ENCODE measurements at regions not wholly inside any gene's neighbourhood (a gene's known extent, or its start where the extent isn't known, plus 50 kb on each side); places are given as distances from the start of the nearest gene placed in this dataset.

GRCh38 chr3:144287001-144287400 is 315.4 kb downstream of the DIPK2A start:
- intact Hi-C loops (cut with DNase I, micrococcal nuclease): no loop called here
- no peak for TF ChIP-seq CTCF (IDR thresholded peaks at IDR 0.05)
- no peak overlapping the region for H3K4me3 Mint-ChIP-seq
- CTCF ChIA-PET: no interaction called here
- Histone ChIP-seq H3K4me3 (ENCODE audit: low read length) (no peak overlapping the region), H3K27ac (ENCODE audit: low read depth in 1 of 2, low read length in 2 of 2) (no peak overlapping the region), H3K9me3 (ENCODE audit: control insufficient read depth in 1 of 2, insufficient read depth in 1 of 2, low read length in 2 of 2) (no peaks in the 10 kb centered on the region), H3K36me3 (ENCODE audit: insufficient read depth, low read length) (no peaks in the 10 kb centered on the region), H3K4me1 (ENCODE audit: insufficient read depth, low read length) (no peaks in the 10 kb centered on the region), H3K27me3 (ENCODE audit: control insufficient read depth in 1 of 2, insufficient read depth in 2 of 2, low read length in 2 of 2) (no peaks in the 10 kb centered on the region)
- POLR2A ChIA-PET: no interaction called here
- DNase-seq: no peak
- H3K36me3 Mint-ChIP-seq (ENCODE audit: low read depth): no peaks in the 10 kb centered on the region
- ATAC-seq (ENCODE audit: poor library complexity): no peak
- H3K27me3 Mint-ChIP-seq: peaks cover 4% of the 10 kb centered on the region
- H3K27ac Mint-ChIP-seq: no peak overlapping the region
- H3K4me1 Mint-ChIP-seq (ENCODE audit: low read depth): no peaks in the 10 kb centered on the region
- peaks cover 3% of the 10 kb centered on the region for H3K9me3 Mint-ChIP-seq

DNA sequence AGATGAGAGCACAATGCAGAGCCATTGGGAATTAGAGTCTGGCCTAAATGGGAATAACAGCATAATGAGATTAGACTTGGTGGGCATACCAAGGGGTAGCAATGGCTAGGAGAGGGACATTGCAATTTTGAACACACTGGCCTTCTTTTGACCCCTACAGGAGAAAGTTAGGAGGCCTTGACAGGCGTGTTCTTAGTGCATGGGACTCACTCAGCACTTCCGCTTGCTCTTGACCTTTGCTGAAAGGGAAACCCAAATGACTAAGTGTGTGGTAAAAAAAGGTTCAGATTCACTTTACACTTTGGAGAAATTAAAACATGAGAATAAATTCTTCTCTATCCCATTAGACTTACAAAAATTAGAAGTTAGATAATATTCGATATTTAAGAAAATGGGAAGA is 317.4 kb downstream of the DIPK2A start:
- Mint-ChIP-seq H3K27ac (no peak overlapping the region), H3K27me3 (peaks cover 4% of the 10 kb centered on the region), H3K4me1 (ENCODE audit: low read depth) (no peaks in the 10 kb centered on the region), H3K36me3 (ENCODE audit: low read depth) (no peaks in the 10 kb centered on the region), H3K9me3 (peaks cover 3% of the 10 kb centered on the region), H3K4me3 (no peak overlapping the region)
- Histone ChIP-seq H3K36me3 (ENCODE audit: insufficient read depth, low read length) (no peaks in the 10 kb centered on the region), H3K27ac (ENCODE audit: low read depth in 1 of 2, low read length in 2 of 2) (no peak overlapping the region), H3K4me1 (ENCODE audit: insufficient read depth, low read length) (no peaks in the 10 kb centered on the region), H3K4me3 (ENCODE audit: low read length) (no peak overlapping the region), H3K9me3 (ENCODE audit: control insufficient read depth in 1 of 2, insufficient read depth in 1 of 2, low read length in 2 of 2) (no peaks in the 10 kb centered on the region), H3K27me3 (ENCODE audit: control insufficient read depth in 1 of 2, insufficient read depth in 2 of 2, low read length in 2 of 2) (no peaks in the 10 kb centered on the region)
- CTCF ChIA-PET: no interaction called here
- ATAC-seq (ENCODE audit: poor library complexity): no peak
- intact Hi-C loops (cut with DNase I, micrococcal nuclease): no loop called here
- DNase-seq: no peak
- POLR2A ChIA-PET: no interaction called here
- no peak for TF ChIP-seq CTCF (IDR thresholded peaks at IDR 0.05)

DNA sequence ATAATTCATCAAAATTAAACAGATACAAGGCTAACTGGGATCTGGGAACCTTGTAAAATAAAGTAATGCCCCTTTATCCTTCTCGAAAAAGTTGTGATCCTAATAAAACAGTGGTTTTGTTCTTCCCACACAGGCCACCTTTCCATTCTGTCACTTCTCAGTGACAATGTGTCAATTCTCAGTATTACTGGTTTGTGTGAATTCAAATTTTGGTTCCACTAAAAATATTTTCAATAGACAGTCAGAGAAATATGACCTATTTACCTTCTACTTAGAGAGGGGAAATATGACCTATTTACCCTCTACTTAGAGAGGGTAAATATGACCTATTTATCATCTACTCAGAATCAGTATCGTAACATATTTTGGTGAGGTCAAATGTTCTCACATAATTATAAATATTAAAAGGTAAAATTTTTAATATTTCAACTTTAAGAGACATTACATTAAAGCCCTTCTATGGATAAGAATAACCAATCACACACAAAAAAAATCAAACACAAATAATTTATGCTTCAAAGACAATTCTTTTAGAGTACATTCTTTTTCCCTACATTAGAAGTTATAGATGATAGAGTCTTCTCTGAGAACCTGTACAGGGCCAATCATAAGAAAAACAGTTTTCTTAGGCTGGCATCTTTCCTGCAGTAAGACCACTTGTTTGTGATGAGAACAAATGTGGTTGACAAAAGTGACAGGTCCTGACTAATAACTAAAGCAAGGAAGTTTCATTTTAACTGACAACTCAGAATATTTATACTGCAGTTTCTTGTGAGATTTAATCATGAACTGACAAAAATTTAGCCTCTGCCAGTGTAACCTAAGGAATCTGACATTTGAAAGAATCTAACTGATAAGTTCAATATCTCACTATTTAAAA is 323.3 kb downstream of the DIPK2A start:
- Mint-ChIP-seq H3K4me3 (no peak overlapping the region), H3K36me3 (ENCODE audit: low read depth) (no peaks in the 10 kb centered on the region), H3K4me1 (ENCODE audit: low read depth) (no peaks in the 10 kb centered on the region), H3K27me3 (no peaks in the 10 kb centered on the region), H3K9me3 (no peaks in the 10 kb centered on the region), H3K27ac (no peak overlapping the region)
- CTCF ChIA-PET: no interaction called here
- H3K4me1 ChIP-seq (ENCODE audit: insufficient read depth, low read length): no peaks in the 10 kb centered on the region
- DNase-seq: peak in 1 of 14 experiments; percentile 24
- no peak for TF ChIP-seq CTCF (IDR thresholded peaks at IDR 0.05)
- H3K4me3 ChIP-seq (ENCODE audit: low read length): no peak overlapping the region
- no peaks in the 10 kb centered on the region for H3K27me3 ChIP-seq (ENCODE audit: control insufficient read depth in 1 of 2, insufficient read depth in 2 of 2, low read length in 2 of 2)
- H3K27ac ChIP-seq (ENCODE audit: low read depth in 1 of 2, low read length in 2 of 2): no peak overlapping the region
- POLR2A ChIA-PET: no interaction called here
- no peaks in the 10 kb centered on the region for H3K9me3 ChIP-seq (ENCODE audit: control insufficient read depth in 1 of 2, insufficient read depth in 1 of 2, low read length in 2 of 2)
- no peak for ATAC-seq (ENCODE audit: poor library complexity)
- intact Hi-C loops (cut with DNase I, micrococcal nuclease): no loop called here
- no peaks in the 10 kb centered on the region for H3K36me3 ChIP-seq (ENCODE audit: insufficient read depth, low read length)
